SKM-1 (cell line): ENCODE measurements at regions not wholly inside any gene's neighbourhood (a gene's known extent, or its start where the extent isn't known, plus 50 kb on each side); places are given as distances from the start of the nearest gene placed in this dataset.
"Not testable (repeated sequence)": the region's sequence is repeated elsewhere in the genome, so short reads cannot be mapped to it uniquely, and the experiment has no call there.

ENCODE experiments used
- DNase-seq: peaks from one replicate; lab custom pipeline; 2025; ENCODE audit not compliant: unreplicated experiment; lab: John Stamatoyannopoulos, UW

DNA sequence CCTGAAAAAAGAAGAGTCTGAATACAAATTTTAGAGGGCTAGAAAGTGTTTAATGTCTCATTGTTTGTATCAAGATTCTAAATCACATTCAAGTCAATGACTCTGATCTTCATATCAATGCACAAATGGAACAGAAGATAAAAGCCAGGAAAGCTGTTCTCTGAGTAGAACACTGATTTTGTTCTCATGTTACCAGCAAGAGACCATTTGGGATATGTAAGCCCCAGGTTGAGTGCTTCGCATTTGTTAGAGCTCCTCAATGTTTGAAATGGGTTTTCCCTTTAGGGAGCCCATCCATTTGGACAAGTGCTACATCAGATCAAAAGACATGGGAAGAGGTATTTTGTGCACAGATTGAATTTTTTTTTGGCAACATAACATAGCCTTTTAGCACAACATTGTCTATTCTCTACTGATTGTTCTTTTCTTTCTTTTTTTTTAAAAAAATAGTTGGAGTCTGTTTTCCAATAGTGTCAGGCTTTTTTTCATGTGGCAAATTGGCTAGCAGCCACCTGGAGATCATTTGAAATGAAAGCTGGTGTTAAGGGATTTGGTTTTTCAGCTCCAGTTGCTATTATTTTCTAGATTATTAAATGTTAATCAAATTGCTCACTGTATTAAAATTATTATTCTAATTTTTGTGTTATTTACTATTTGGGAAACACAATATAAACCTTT is 74.5 kb upstream of the ZPLD1 start:
- DNase-seq: no peak

DNA sequence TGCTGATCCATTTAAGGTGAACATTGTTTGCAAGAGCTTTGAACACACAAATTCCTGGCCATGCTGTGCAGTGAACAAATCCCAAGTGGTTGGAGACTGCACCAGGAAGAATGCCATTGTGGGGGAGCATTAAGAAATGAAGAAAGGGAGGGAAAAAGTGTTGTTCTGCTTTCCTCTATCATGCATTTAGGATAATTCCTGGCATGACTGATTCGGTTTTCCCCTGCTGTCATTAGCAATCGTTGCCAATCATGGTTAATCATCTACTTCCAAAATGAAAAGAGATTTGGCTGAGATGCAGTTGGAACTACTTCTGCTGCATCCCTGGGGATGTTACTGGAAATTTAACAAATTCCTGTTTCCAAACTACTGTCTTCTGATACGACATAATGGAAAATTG is 73.7 kb upstream of the ZPLD1 start:
- DNase-seq: no peak

DNA sequence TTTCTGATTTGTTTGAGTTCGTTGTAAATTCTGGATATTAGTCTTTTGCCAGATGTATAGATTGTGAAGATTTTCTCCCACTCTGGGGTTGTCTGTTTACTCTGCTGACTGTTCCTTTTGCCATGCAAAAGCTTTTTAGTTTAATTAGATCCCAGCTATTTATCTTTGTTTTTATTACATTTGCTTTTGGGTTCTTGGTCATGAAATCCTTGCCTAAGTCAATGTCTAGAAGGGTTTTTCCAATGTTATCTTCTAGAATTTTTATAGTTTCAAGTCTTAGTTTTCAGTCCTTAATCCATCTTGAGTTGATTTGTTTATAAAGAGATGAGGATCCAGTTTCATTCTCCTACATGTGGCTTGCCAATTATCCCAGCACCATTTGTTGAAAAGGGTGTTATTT is 68.7 kb upstream of the ZPLD1 start:
- DNase-seq: not testable (repeated sequence)

DNA sequence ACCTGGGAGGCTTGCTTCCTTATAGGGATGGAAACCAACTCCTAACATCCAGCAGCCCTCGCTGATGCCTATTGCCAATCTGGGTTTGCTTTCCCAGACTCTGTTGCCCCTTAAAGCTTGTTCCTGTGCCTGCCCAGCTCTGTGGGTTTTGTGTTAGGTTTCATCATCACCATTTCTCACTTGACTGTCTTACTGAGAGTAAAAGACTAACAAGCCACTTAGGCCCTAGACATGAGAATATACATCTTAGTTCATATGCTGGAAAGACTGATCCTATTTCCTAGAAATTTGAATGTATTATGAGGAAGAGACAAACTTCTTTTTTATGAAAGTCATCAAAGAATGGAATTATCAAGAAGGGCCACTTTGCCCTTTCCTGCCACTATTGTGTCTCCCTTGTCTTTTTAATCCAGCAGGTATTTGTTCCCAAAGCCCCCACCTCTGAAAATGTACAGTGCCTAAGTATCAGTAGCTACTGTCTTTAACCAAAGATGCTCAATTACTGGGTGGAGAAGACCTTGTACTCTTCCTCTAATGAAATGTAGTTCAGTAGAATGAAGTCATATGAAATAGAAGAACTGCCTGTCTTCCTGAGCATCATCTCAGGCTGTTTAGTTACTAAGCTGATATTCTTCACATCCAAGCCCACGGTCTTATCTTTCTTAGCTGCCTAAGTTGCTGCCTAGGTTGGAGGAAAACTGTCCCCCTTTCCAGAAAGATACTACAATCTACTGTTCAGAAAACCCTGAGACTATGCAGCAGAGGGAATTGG is 59.8 kb upstream of the ZPLD1 start:
- DNase-seq: no peak

DNA sequence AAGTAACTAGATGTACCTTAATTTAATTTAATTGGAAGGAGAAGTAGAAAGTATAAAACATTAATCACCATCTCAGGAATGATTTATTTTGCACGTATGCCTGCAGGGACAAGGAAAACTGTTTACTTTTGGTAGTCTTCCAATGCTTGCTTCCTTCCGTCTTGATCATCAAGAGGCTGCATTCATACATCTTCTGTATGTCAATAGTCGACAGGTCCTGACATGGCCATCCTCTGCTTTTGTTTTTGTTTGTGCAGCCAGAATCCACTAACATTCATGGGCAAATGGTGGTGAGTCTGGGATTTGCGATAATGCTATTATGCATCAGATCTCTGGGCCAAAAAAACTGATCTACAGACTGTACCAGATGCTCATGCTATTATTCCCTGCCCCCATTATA is 56.6 kb upstream of the ZPLD1 start:
- DNase-seq: no peak

DNA sequence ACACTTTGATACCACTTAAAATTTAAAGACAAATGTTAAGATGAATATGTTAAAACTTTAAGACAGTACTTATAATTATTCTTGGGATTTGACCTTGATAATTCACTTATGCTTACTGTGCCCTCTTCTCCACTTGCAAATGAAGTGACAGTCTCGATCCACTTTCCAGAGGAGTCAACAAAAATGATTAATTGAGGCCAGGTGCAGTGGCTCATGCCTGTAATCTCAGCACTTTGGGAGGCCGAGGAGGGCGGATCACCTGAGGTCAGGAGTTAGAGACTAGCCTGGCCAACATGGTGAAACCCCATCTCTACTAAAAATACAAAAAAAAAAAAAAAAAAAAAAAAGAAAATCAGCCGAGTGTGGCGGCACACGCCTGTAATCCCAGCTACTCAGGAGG is 52.6 kb upstream of the ZPLD1 start:
- DNase-seq: not testable (repeated sequence)
